ENCODE measurements at regions not wholly inside any gene's neighbourhood (a gene's known extent, or its start where the extent isn't known, plus 50 kb on each side); places are given as distances from the start of the nearest gene placed in this dataset.
"Not testable (repeated sequence)": the region's sequence is repeated elsewhere in the genome, so short reads cannot be mapped to it uniquely, and the experiment has no call there.

DNA sequence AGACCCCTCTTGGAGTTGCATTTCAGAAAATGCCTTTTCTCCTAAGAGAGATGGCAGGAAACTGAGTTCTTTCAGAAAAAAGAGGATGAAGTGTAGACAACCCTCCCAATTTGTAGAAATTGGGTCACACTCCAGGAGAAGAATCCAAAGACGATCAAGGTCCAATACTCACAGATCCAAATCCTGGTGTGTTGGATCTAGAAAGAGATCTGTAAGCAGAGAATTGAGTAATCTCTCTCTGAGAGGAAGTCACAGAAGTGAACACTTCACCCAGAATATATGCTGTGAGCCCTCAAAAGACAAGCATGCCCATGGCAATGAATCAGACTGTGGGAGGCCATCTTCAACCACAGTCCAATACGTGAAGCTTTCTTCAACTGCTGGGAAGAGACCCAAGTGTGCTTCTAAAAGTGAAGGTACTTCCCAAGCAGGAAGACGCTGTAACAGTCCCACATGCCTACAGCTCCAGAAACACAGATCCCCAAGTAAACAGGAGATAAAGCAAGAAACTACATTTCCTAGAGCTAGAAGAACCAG lies 182.7 kb downstream of the SMC2 start:
- FAIRE-seq = no peak

DNA sequence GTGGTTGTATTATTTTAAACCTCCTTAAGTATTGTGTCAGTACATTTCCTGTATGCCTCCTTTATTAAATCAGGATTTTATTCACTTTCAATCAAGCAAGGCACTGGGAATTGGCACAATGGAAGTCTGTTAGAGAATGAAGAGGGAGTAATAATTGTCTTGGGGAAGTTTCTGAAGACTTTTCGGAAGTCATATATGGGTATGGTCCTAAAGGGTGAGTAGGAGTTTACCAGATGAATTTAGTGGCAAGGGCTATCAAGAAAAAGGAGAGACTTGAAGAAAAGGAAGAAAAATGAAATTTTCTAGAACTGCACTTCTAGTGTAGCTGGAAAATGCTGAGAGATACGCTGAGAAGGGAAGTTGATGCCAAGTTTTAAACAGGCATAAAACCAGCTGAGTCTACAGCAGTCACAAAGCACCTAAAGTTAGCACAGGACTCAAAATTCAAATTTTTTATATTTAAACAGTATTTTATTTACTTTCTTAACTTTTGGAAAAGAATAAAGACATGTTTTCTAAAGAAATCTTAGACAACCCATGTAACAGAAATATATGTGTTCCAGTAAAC lies 184.9 kb downstream of the SMC2 start:
- FAIRE-seq = no peak

DNA sequence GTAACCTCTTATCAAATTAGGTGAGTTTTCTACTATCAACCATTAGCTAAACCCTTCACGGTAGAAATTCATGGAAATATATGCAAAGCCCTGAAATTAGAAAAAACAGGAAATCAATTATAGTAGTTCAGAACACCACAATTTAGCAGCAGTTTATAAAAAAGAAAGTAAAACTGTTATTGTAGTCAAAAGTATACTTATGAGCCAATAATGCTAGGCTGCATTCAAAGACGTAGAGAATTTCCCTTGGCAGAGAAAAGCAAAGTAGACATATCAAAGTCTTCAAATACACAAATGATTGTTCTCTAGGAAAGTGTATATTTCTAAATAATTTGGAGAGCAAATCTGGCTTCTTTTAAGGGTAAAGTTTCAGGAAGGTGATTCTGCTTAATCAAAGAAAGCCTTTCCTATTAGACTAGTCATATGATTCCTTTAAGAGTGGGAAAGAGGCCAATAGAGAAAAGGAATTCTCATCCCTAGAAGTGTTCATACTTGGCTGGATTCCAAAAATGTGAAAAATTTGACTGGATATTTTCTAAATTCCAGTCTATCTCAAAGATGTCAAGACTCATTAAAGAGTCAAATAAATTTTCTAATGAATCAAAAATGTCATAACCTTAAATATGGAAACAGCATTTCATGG lies 185.5 kb downstream of the SMC2 start:
- no peak for FAIRE-seq

DNA sequence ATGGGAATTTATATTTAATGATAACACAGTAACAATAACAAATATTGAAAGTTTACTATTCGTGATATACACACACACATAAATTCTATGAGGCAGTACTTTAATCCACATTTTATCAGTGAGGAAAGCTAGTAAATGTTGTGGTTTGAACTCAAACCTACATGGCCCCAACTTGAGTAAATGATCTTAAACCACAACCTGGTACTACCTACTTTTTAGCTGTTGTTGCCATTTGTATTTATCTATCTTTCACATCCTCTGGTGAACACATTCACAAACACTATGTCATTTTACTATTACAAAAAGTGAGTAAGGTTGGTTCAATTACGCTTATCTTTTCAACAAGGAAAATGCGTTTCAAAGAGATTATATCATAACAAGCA lies 186.1 kb downstream of the SMC2 start:
- no peak for FAIRE-seq

DNA sequence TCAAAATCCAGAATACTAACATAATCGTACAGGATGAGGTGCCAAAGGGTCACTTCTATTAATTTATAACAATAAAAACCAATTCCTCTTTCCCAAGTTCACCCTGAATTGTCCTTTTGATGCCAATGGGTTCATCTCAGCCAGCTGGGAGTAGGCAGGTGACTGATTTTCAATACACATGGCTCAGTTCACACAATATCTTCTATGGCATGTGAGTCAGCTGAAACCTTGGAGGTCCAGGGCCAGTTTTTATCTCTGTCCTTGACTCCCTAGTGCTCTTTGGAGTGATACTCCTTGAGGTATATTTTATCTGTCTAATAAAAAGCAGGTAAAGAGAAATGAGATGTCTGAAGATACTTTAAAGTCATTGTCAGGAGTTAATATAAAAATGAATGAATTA lies 186.6 kb downstream of the SMC2 start:
- no peak for FAIRE-seq

DNA sequence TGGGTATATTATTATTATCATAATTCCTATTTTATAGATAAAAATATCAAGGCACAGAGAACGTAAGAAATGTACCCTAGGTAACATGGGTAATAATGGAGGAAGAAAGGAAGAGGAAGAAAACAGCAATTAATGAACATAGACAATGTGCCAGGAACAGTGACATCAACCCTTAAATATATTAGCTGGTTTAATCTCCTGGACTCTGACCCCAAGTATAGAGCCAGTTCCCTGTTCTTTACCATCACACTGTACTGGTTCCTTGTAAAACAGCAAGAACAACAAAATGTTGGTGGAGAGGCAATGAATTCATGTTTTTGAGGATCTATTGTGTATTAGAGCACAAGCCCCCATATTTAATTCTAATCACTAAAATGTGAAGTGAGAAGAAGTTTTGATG lies 192.1 kb downstream of the SMC2 start:
- no peak for FAIRE-seq

GRCh38 chr9:104286799-104287198 lies 192.7 kb downstream of the SMC2 start:
- no peak for FAIRE-seq

DNA sequence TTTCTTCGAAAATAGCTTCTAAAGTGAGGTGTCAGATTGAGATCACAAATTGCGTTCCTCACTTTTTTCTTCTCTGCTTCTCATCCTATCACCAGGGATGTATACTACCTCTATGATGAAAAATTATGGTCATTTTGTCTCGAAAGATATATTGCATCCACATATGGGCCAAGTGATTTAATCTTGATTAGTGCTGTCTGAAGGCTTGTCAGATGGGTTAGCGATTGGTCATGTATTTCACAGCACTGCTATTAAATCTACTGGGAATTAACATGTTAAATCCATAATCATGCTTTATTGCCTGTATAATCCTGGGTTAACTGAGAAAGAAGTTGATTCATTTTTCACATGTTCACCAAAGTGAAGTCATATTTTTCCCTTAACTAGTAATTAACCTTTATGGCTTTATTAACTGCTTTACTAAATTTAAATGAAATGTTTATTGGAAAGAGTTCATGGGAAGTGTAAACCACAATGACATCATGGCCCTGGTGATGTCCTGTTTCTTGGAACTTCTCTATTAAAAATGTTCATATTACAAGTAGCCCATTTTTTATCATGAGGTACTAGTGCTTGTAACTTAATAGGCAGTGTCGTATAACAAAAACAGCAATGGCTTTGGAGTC lies 193.3 kb downstream of the SMC2 start:
- FAIRE-seq = no peak

DNA sequence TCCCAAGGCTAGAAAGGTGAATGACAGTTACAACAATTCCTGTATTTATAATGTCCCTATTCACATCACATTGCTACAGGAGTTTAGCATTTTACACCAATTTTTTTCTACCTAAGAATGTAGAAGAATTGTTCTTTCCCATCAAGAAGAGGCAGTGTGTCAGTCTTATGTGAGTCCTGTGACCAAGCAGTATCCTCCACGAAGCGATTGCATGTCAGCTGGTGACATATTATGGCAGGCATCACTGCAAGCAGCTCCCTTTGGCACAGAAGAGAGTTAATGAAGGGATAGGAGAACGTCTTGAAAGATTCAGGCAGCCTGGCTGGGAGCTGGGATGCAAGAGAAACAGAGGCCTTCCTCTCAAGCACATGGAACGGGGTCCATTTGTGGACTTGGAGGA lies 199.8 kb downstream of the SMC2 start:
- FAIRE-seq = no peak

DNA sequence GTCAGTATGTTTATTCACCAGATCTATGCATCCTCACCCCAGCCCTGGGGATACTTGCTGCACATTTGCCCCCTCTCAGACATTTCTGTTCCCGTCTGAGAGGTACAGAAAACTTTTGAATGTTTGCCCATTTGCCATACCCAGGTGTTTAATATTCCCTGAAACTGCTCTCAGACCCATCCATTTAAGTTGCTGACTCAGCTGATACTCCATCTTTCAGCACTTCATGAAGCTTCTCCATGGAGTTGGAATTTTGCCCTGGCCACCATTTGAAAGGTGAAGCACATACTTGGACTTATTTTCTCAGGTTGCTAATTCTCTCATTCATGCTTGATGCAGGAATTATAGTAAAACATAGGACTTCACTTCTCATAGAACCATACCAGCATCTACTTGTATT lies 203.9 kb upstream of the OR13F1 start:
- no peak for FAIRE-seq

DNA sequence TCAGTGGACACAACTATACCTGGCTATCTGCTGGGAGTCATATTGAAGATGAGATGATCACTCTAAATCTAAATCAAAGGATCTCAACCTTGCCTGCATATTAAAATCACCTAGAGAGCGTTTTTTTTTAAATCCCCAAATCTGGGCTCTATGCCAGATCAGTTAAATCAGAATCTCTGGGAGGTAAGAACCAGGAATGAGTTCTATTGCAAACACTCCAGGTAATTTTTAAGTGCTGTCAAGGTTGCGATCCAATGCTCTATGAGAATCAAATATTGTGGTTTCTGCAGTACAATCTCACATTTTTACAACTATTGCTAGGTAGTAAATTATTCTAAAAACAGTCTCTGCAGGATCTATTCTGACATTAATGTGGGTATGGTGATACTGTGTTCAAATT lies 202.3 kb upstream of the OR13F1 start:
- FAIRE-seq = no peak

- FAIRE-seq = no peak
These were observed 201.3 kb upstream of the OR13F1 start for GRCh38 chr9:104302775-104303174.

- FAIRE-seq = no peak
These were observed 199.1 kb upstream of the OR13F1 start for GRCh38 chr9:104304925-104305324.

DNA sequence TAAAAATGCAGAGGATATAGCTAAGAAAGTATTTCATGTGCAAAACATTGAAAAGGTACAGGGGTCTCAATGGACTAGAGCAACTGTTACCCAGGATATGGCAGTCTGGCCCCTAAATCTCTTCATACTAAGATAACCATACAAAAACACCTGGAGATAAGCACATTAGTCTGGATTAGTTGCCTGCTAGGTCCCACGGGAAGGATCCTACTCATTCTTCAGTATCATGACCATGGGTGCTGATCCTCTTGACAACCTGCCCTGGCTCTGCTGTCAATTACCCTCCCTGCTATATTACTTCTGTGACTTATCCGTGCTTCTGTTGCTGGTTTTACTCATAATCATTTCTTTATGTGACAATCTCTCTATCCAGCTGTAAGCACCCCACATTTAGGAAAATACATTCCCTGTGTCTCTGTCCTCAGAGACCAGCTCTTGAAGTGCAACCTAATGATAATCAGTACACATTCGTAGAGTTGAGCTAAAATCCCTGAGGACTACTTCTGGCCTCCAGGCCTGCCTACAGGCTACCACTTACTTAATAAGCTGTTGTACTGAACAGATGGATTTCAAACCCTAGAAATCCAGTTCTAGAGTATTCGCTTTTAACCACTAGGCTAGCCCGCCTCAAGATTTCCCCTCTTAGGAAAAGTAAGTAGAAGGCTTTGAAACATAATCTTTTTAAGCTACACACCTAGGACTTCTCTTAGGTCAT lies 190.5 kb upstream of the OR13F1 start:
- no peak for FAIRE-seq

- not testable (repeated sequence) for FAIRE-seq
These were observed 187.7 kb upstream of the OR13F1 start for GRCh38 chr9:104316201-104317009.

DNA sequence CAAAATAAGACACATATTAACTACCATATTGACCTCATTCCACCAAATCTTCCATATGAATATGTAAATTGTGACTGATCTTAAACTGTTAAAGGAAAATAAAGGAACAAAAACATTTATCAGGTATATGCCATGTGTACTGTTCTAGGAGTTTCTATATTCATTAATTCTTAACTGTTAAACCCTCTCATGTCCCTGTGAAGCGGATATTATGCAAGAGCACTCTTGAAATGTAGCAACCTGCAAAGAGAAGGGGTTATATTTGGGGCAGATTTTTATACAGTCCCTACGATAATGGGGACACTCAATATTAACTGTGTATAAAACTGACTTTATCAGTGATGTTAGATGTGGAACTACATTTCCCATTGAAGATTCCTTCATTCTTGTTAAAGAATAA lies 184.9 kb upstream of the OR13F1 start:
- FAIRE-seq = no peak

DNA sequence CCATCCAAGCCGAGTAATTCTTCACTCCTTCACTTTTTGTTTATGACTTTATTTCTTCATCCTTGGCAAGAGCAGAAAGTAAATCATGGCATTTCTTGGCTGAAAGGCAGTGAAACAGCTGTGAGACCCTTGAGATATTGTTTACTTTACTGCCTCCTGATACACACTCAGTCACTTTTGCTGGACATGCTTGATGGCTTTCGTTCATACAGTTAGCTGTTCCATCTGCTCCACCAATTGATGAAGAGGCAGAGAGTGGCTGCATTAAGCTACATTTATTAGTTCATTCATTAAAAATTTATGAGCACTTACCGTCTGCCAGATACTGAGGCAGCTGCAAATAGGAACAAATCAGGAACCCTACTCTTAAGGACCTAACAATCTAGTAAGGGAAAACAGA lies 184.4 kb upstream of the OR13F1 start:
- FAIRE-seq = no peak

- FAIRE-seq = no peak
These were observed 181.5 kb upstream of the OR13F1 start for GRCh38 chr9:104322596-104322995.

DNA sequence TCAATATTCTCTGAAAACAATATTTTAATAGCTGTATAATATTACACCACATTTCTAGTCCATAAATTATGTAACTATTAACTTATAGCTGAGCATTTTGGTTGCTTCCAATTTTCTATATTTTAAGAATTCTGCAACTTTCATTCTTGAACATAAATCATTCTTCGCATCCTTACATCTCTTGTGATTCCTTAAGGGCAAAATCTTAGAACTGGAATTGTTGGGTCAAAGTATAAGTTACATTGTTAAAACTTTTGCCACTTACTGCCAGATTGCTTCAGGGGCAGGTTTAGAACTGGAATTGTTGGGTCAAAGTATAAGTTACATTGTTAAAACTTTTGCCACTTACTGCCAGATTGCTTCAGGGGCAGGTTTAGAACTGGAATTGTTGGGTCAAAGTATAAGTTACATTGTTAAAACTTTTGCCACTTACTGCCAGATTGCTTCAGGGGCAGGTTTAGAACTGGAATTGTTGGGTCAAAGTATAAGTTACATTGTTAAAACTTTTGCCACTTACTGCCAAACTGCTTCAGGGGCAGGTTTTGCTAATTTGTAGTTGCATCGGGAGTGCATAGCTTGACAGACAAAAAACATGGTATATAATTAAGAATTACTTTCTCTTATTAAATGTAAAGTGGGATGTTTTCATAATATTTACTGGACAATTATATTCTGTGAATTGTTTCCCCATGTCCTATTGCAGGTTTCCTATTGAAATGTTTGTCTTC lies 179.9 kb upstream of the OR13F1 start:
- FAIRE-seq = peak; percentile 99

DNA sequence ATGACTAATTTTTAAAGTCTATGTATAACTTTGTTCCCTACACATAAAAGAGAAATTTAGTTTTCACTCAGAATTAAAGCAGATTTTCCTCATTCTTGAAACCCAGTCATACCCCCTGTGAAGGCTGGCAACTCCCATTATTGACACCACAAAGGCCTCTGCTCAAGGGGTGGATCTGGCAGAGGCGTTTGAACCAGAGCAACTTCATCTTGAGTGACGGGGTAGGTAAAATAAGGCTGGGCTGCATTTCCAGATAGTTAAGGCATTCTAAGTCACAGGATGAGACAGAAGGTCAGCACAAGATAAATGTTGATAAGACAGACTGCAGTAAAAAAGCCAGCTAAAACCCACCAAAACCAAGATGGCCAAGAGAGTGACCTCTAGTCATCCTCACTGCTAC lies 177.2 kb upstream of the OR13F1 start:
- FAIRE-seq = no peak

GRCh38 chr9:104329245-104329644 lies 174.8 kb upstream of the OR13F1 start:
- FAIRE-seq = no peak

DNA sequence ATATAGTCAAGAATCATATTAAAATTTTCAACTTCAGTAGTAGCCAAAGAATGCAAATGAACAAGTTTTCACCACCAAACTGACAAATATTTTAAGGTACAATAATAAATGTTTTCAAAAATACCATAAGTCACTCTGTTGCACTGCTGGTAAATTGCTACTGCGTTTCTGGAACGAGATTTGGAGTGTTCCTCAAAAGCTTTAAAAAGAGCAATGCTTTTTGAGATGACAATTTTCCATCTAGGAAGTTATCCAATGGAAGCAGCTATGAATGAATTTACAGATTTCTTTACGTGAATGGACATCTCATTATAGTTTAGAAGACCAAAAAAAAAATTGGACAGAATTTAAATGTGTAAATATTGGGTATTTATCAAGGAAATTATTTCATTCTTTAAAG lies 173.2 kb upstream of the OR13F1 start:
- no peak for FAIRE-seq
